HepG2 (cell line): ENCODE measurements at regions not wholly inside any gene's neighbourhood (a gene's known extent, or its start where the extent isn't known, plus 50 kb on each side); places are given as distances from the start of the nearest gene placed in this dataset.

Experiments used
- BRD4 ChIP-seq: sonication (generic); formaldehyde crosslinking; IDR thresholded peaks from 2 replicates; pipeline ENCODE4 v1.4.0; 2020; ENCODE audit warnings: missing genetic modification reagents
- MEF2D ChIP-seq: sonication (generic); formaldehyde crosslinking; IDR thresholded peaks from 2 replicates; pipeline ENCODE4 v1.5.1; 2020; ENCODE audit warnings: mild to moderate bottlenecking, missing genetic modification reagents
- RAD21 ChIP-seq: fragments of 450-650 bp; formaldehyde crosslinking; IDR thresholded peaks from 2 replicates; pipeline ENCODE4 v1.5.0; 2020; ENCODE audit warnings: mild to moderate bottlenecking
- ZNF276 ChIP-seq: sonication (generic); formaldehyde crosslinking; IDR thresholded peaks from 2 replicates; pipeline ENCODE4 v1.4.0; 2020; ENCODE audit warnings: mild to moderate bottlenecking, low read depth, missing genetic modification reagents
- TF ChIP-seq, protein P1 (sequence below): sonication (generic); formaldehyde crosslinking; IDR thresholded peaks from 2 replicates; pipeline ENCODE4 v1.4.0; 2020; ENCODE audit warnings: low read depth, mild to moderate bottlenecking, missing genetic modification reagents

GRCh38 chr2:186426153-186427016 is 59.7 kb upstream of the ZC3H15 start:
- TF ChIP-seq MEF2D (CRISPR knock-in tag) = no peak
- no peak for TF ChIP-seq RAD21 (CRISPR knock-in tag)
- TF ChIP-seq, protein P1, sequence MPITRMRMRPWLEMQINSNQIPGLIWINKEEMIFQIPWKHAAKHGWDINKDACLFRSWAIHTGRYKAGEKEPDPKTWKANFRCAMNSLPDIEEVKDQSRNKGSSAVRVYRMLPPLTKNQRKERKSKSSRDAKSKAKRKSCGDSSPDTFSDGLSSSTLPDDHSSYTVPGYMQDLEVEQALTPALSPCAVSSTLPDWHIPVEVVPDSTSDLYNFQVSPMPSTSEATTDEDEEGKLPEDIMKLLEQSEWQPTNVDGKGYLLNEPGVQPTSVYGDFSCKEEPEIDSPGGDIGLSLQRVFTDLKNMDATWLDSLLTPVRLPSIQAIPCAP = no peak
- no peak for TF ChIP-seq ZNF276
- no peak for TF ChIP-seq BRD4
